ENCODE measurements at regions not wholly inside any gene's neighbourhood (a gene's known extent, or its start where the extent isn't known, plus 50 kb on each side); places are given as distances from the start of the nearest gene placed in this dataset.

DNA sequence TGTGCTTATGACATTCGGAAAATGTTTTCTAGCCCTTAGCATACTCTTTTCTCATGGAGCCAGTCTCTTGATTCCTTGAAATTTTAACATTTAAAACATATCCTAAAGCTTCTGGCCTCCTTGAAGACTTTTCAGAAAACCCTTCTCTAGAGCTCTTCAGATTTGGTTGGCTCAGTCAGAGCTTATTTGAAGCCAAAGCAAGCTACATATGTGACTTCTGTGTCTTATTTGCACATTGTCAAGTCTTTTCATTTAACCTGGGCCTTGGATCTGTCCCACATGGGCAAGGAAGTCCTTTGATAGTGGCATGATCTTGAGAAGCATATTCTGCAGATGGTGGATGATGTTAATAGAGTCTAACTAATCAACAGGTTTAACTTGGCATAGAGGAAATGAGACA lies 116.5 kb downstream of the LACC1 start:
- Histone ChIP-seq H3K36me3 (ENCODE audit: control insufficient read depth in 2 of 3, insufficient read depth in 3 of 3, low read length in 3 of 3) (no peaks in the 10 kb centered on the region), H3K9me3 (ENCODE audit: control insufficient read depth in 2 of 3, insufficient read depth in 1 of 3, low read length in 3 of 3) (peaks cover 0 to 10% (median 2%) of the 10 kb centered on the region in 3 donors), H3K4me1 (ENCODE audit: control insufficient read depth in 2 of 3, insufficient read depth in 2 of 3, low read depth in 1 of 3, low read length in 3 of 3) (no peaks in the 10 kb centered on the region), H3K27ac (ENCODE audit: low read depth in 2 of 2, low read length in 2 of 2) (no peak overlapping the region), H3K27me3 (ENCODE audit: control insufficient read depth, insufficient read depth, low read length) (no peaks in the 10 kb centered on the region), H3K9ac (ENCODE audit: low read length in 3 of 3) (no peak overlapping the region), H3K4me3 (ENCODE audit: low read length in 3 of 3) (no peak overlapping the region)
- intact Hi-C loops (cut with DNase I), result no loop called here
- no peak for DNase-seq
- TF ChIP-seq CTCF (IDR thresholded peaks at IDR 0.05; ENCODE audit: borderline replicate concordance, extremely low read depth, insufficient read depth), result no peak
- no peak for FAIRE-seq

- no peak for TF ChIP-seq CTCF (IDR thresholded peaks at IDR 0.05; ENCODE audit: borderline replicate concordance, extremely low read depth, insufficient read depth)
- H3K27ac ChIP-seq (ENCODE audit: low read depth in 2 of 2, low read length in 2 of 2), result no peak overlapping the region
- no peaks in the 10 kb centered on the region for H3K27me3 ChIP-seq (ENCODE audit: control insufficient read depth, insufficient read depth, low read length)
- no peaks in the 10 kb centered on the region for H3K36me3 ChIP-seq (ENCODE audit: control insufficient read depth in 2 of 3, insufficient read depth in 3 of 3, low read length in 3 of 3)
- FAIRE-seq (no peak), DNase-seq (peak in 2 of 5 donors; percentile 16 to 27)
- H3K9ac ChIP-seq (ENCODE audit: low read length in 3 of 3), result no peak overlapping the region
- H3K4me1 ChIP-seq (ENCODE audit: control insufficient read depth in 2 of 3, insufficient read depth in 2 of 3, low read depth in 1 of 3, low read length in 3 of 3), result no peaks in the 10 kb centered on the region
- peaks cover 0 to 11% (median 0%) of the 10 kb centered on the region in 3 donors for H3K9me3 ChIP-seq (ENCODE audit: control insufficient read depth in 2 of 3, insufficient read depth in 1 of 3, low read length in 3 of 3)
- no peak overlapping the region for H3K4me3 ChIP-seq (ENCODE audit: low read length in 3 of 3)
- intact Hi-C loops (cut with DNase I), result no loop called here
These were observed 123.8 kb downstream of the LACC1 start for GRCh38 chr13:44003481-44003880.

- no peaks in the 10 kb centered on the region for H3K4me1 ChIP-seq (ENCODE audit: control insufficient read depth in 2 of 3, insufficient read depth in 2 of 3, low read depth in 1 of 3, low read length in 3 of 3)
- no peak for FAIRE-seq
- intact Hi-C loops (cut with DNase I), result no loop called here
These were observed 125.2 kb downstream of the LACC1 start for GRCh38 chr13:44004878-44005277.

More at GRCh38 chr13:44004878-44005277, 125.2 kb downstream of the LACC1 start:
- DNase-seq, result no peak
- H3K36me3 ChIP-seq (ENCODE audit: control insufficient read depth in 2 of 3, insufficient read depth in 3 of 3, low read length in 3 of 3), result no peaks in the 10 kb centered on the region
- peaks cover 0 to 11% (median 0%) of the 10 kb centered on the region in 3 donors for H3K9me3 ChIP-seq (ENCODE audit: control insufficient read depth in 2 of 3, insufficient read depth in 1 of 3, low read length in 3 of 3)
- no peaks in the 10 kb centered on the region for H3K27me3 ChIP-seq (ENCODE audit: control insufficient read depth, insufficient read depth, low read length)
- no peak overlapping the region for H3K4me3 ChIP-seq (ENCODE audit: low read length in 3 of 3)
- no peak for TF ChIP-seq CTCF (IDR thresholded peaks at IDR 0.05; ENCODE audit: borderline replicate concordance, extremely low read depth, insufficient read depth)
- H3K9ac ChIP-seq (ENCODE audit: low read length in 3 of 3), result no peak overlapping the region
- no peak overlapping the region for H3K27ac ChIP-seq (ENCODE audit: low read depth in 2 of 2, low read length in 2 of 2)

All from kidney (tissue), 13 donors.